ENCODE measurements at regions not wholly inside any gene's neighbourhood (a gene's known extent, or its start where the extent isn't known, plus 50 kb on each side); places are given as distances from the start of the nearest gene placed in this dataset.

GRCh38 chr21:30935889-30936168 is 54.4 kb upstream of the KRTAP11-1 start:
- CTCF ChIA-PET: no interaction called here
- no peak for ATAC-seq
- no peak for DNase-seq
- H3K4me3 Mint-ChIP-seq: no peak overlapping the region
- no peaks in the 10 kb centered on the region for H3K27me3 Mint-ChIP-seq
- no peaks in the 10 kb centered on the region for H3K4me1 Mint-ChIP-seq
- H3K9me3 Mint-ChIP-seq (ENCODE audit: low read depth): peaks cover 5% of the 10 kb centered on the region
- no peaks in the 10 kb centered on the region for H3K36me3 Mint-ChIP-seq
- H3K27ac Mint-ChIP-seq: no peak overlapping the region

DNA sequence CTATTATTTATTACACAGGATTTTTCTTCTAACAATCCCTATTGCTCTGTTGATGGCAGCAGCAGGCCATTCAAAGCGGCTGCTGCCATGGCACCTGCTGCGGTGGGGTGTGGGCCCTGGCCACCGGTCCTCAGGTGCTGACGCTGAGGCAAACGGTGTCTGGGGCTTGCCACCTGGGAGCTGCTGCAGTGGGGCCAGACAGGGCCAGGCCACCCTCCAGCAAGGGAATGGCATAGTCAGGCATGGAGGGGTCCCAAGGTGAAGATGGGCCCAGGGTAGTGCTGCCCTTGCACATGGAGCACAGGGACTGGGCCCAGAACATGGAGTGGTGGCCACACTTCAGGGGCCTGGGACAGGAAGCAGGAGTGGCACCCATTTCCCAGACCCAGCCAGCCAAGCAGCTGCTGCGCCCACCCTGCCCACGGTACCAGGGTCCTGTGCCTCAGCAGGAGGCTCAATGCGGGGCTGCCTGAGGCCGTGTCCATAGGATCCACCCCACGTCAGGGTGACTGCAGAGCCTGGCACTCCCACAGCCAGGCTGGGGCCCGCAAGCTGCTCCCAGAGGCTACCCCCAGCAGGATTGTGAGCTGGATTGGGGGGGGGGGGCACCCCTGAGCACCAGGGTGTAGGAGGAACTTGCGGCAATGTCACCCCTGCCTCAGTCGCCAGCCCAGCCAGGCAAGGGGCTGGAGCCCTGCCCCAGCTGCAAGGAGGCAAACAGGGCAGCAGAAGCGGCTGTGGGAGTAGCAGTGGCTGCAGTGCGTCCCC is 53.9 kb upstream of the KRTAP11-1 start:
- H3K4me3 Mint-ChIP-seq: no peak overlapping the region
- peaks cover 5% of the 10 kb centered on the region for H3K9me3 Mint-ChIP-seq (ENCODE audit: low read depth)
- H3K36me3 Mint-ChIP-seq: no peaks in the 10 kb centered on the region
- CTCF ChIA-PET: no interaction called here
- DNase-seq: no peak
- no peaks in the 10 kb centered on the region for H3K4me1 Mint-ChIP-seq
- no peak overlapping the region for H3K27ac Mint-ChIP-seq
- no peaks in the 10 kb centered on the region for H3K27me3 Mint-ChIP-seq
- no peak for ATAC-seq

DNA sequence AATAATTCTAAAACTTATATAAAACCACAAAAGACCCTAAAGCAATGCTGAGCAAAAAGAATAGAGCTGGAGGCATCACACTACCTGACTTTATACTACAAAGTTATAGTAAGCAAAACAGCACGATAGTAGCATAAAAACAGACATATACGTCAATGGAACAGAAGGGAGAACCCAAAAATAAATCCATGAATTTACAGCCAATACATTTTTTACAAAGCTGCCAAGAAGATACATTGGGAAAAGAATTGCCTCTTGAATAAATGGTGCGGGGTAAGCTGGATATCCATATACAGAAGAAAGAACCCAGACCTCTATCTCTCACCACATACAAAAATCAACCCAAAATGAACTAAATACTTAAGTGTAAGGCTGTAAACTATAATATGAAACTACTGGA is 51.3 kb upstream of the KRTAP11-1 start:
- Mint-ChIP-seq H3K9me3 (ENCODE audit: low read depth) (peaks cover 5% of the 10 kb centered on the region), H3K27me3 (peaks cover 3% of the 10 kb centered on the region), H3K27ac (no peak overlapping the region), H3K4me1 (no peaks in the 10 kb centered on the region), H3K4me3 (no peak overlapping the region), H3K36me3 (no peaks in the 10 kb centered on the region)
- ATAC-seq: no peak
- CTCF ChIA-PET: no interaction called here
- no peak for DNase-seq

Measured in activated CD8-positive, alpha-beta memory T cell treated with anti-CD3 and anti-CD28 coated beads, Interleukin-2, amount 10 ng/mL, durations not matched to agents 7 days and 5 days (primary cell).